ENCODE measurements at regions not wholly inside any gene's neighbourhood (a gene's known extent, or its start where the extent isn't known, plus 50 kb on each side); places are given as distances from the start of the nearest gene placed in this dataset.

- TF ChIP-seq CTCF (IDR thresholded peaks at IDR 0.05) = no peak
- TF ChIP-seq EP300 (IDR thresholded peaks at IDR 0.05) = no peak
Observed at GRCh38 chr18:11251229-11251890, 102.0 kb upstream of the PIEZO2 start.
